Activated T-cell treated with anti-CD3 and anti-CD28 coated beads for 48 hours (primary cell): ENCODE measurements at regions not wholly inside any gene's neighbourhood (a gene's known extent, or its start where the extent isn't known, plus 50 kb on each side); places are given as distances from the start of the nearest gene placed in this dataset.
"Not testable (repeated sequence)": the region's sequence is repeated elsewhere in the genome, so short reads cannot be mapped to it uniquely, and the experiment has no call there.

ENCODE experiments used
- DNase-seq: peaks from one replicate; pipeline ENCODE4 v3.0.0-alpha.2; 2020; ENCODE audit warnings: low read depth

DNA sequence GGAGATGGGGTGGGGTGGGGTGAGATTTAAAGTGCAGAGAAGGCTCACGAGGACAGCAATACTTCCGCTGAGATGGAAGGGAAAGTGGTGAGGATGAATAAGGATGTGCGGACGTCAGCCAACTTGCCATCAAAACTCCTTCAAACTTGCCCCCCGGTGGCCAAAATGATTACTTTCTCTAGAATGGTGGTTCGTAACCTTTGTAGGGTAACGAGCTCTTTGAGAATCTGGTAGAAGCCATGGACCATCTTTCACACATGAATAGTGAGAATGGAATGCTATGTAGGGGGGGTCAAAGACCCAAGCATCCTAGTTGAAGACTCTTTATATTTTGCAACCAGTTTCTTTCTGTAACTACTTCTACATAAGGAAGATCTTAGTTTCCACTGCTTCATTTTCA lies 245.9 kb upstream of the DDHD1 start:
- no peak for DNase-seq

DNA sequence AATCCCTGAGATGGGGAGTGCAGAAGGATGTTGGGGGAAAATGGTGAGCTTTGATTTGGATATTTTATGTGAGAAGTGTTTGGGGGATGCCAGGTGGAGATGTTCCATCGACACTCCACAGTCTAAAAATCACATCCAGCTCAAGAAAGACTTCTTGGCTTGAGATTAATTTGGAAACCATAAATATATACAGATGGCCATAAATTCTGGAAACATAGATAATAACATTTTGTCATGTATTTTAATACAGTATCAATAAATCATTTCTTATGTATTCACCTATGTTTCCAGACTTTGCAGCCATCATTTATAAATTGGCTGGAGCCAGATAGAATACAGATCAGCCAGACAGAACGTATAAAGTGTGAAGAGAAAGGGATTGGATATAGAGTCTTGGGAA lies 245.5 kb upstream of the DDHD1 start:
- DNase-seq = no peak

DNA sequence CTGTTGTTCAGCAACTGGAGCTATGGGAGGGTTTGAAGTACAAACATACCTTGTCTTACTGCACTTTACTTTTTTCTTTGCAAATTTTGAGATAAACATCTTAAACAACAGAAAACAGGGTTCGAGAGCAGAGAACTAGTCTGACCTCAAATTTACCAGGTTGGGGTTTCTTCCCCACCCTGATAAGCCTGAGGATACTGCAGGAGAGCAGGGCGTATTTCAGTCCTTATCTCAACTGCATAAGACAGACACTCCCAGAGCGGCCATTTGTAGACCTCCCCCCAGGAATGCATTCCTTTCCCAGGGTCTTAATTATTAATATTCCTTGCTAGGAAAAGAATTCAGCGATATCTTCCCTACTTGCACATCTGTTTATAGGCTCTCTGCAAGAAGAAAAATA lies 242.1 kb upstream of the DDHD1 start:
- not testable (repeated sequence) for DNase-seq

DNA sequence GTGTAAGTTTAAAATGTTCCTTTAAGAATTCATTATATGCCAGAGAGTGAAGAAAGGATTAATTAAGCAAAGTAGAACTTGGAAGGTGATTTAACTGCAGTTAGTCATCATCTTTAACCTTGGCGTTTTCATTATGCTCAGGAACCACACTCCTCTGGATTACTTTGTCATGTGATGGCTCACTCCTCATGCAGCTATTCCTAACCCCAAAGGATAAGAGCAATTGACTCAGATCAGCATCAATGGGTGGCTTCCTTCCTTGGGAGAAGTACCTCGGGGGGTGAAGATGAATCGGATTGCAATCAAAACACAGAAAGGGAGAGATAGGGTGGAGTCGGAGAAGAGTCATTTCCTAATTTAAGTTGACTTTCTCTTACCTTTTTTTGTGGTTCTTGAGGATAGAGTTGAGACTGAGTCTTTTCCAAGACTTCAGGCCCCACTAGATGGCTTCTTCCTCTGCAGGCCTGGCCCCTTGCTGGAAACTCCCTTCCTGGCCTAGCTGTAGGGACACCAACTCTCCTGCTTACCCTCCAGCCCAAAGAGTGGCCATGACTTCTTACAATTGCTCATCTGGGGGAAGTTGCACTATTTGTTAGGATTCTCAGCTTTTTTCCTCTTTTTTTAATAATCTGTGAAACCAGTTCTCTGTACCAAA lies 238.6 kb upstream of the DDHD1 start:
- DNase-seq = no peak

DNA sequence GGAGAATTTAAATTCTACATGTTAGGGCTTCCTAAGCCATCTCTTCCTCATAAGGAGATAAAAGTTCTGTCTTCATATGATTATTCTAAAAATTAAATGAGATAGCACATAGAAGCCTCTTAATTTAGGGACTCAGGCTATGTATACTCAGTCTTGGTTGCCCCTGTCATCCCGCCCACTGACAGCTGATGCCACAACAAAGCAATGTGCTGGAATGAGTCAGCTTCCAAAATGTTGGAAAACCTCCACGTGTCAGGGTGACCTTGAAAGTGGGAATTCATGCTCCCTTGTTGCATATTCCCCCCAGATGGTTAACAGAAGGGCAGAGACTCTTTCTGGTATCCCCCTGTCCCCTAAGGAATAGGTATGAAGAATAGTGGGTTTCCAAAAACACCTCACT lies 238.0 kb upstream of the DDHD1 start:
- DNase-seq = no peak

DNA sequence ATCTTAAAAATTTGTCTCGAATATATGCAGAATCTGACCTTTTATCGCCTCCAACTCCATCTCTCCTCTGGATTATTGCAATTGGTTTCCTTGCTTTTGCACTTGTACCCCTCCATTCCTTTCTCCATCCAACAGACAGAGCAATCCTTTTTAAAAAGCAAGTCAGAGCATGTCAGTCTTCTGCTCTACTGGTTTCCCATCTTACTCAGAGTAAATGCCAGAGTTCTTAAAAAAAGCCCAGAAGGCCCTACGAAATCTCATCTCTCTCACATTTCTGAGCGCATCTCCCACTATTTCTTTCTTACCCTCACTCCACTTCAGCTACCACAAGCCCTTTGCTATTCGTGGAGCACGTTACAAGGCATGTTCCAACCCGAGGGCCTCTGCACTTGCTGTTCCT lies 236.9 kb upstream of the DDHD1 start:
- DNase-seq = no peak

DNA sequence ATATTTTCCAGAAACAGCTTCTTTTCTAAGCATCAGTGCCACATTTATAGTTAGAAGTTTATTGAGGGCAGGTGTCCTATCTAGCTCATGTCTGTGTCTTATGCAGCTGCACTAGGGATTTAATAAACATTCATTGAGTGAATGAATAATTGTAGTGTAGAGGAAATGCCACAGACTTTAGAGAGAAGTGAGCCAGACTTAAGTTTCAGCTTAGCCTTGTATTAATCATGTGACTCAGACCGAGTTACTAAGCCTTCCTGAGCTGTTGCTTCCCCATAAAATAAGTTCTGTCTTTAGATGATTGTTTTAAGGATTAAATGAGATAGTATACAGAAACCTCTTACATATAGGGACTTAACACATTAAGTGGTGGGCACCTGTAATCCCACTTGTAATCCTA lies 236.1 kb upstream of the DDHD1 start:
- DNase-seq = no peak

DNA sequence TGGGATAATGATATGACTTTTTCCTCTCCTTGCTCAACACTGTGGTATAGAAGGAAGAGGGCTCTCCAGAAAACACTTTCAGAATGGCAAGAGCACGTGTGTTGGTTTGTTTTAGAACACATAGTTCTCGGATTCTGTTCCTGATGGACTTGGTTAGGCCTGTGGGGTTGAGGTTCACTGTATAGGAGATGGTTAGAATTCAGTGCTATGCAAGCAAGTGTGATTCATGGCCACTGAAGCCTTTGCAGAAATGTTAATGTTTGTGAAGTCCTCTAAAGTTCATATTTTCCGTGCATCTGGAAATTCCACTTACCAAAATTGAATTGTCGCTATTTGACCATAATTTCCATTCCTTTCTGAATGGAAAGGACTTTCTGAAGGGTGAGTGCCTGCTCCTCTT lies 233.2 kb upstream of the DDHD1 start:
- DNase-seq = no peak

DNA sequence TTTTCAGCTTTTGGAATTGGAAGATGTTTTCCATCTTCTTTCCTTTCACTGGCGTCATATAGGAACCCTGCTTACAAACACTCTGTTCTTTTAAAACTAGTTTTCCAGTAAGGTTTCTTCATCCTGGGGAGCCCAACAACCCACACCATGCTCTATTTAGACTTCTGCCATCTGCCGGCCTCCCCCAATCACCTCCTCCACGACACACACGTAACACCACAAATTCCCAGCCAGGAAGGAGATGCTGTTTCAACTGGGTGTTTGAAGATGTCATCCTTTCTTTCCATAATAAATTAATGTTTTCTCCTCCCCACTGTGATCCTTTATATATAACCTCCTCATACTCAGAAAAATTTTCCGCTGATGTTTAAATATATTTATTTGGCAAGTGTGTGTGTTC lies 231.4 kb upstream of the DDHD1 start:
- DNase-seq = no peak

DNA sequence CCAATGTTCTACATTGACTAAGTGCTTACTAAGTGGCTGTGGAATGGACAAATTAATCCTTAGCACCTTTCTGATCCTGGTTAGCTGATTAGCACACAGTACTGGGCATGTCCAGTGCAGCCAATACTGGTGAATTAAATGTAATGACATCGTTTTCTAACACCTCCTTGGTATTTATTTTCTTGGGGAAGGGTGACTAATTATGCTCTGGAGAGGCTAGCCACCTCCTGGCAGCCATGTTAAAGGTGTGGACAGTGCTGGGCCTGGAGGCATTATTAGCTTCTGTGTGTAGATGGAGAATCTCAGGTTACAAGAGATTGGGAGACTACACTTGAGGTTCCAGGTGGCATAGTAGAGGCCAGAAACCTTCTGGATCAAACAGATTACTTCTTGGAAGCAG lies 230.9 kb upstream of the DDHD1 start:
- DNase-seq = no peak

DNA sequence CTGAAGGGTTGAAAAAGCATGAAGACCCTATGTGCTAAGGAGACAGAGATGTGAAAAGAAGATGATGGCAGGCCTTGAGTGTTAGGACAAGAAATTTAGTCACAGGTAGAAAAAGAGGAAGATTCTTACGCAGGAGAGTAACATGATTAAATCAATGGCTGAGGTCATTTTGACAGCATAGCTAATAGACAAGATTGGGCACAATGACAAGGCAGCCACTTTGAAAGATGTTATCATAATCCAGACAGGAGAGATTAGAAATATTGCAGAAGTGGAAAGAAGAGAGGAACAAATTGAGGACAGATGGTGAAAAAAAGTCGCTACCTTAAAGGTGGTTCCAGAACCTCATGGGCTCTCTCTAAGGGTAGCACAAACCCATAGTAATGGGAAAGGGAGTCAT lies 228.8 kb upstream of the DDHD1 start:
- no peak for DNase-seq

DNA sequence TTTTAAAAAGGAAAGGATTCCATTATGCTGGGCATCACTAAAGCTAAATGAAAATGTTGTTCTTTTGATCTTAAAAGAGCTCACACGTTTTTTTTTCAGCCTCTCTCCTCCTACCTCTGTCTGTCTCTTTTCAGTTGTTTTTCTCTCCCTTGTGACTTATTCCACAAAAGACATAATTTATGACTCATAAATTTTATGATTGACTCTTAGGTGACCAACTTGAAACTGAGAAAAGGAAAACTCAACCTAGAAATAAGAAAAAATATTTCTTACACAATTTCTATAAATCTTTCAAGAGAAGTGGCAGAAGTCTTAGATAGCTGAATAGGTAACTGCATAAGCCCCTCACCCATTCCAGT lies 227.7 kb upstream of the DDHD1 start:
- no peak for DNase-seq

DNA sequence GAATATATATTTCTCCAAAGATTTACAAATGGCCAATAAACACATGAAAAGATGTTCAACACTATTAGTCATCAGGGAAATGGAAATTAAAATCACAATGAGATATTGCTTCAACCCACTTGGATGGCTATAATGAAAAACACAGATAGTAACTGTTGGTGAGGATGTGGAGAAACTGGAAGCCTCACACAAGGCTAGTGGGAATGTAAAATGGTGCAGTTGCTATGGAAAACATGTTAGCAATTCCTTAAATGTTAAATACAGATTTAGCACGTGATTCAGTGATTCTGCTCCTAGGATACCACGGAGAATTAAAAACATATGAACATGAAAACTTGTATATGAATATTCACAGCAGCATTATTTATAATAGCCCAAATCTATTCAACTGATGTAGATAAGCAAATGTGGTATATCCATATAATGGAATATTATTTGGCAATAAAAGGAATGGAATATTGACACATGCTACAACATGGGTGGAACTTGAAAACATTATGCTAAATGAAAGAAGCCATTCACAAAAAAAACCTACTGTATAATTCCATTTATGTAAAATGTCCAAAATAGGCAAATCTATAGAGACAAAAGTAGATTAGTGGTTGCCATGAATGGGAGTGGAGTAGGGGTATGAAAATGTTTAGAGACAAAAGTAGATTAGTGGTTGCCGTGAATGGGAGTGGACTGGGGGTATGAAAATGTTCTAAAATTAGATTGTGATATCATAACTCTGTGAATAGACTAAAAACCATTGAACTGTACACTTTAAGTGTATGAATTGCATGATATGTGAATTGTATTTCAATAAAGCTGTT lies 227.1 kb upstream of the DDHD1 start:
- DNase-seq = no peak

DNA sequence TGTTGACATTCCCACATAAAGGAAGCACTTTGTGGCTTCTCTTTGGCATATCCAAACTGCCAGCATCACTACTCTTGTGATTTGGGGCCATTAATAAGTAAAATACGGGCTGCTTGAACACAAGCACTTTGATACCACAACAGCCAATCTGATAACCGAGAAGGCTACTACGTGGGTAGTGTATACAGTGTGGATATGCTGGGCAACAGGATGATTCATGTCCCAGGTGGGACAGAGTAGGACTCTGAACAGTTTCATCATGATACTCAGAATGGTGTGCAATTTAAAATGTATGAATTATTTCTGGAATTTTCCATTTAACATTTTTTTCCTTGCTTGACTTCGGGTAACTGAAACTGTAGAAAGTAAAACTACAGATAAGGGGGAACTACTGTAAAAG lies 225.0 kb upstream of the DDHD1 start:
- DNase-seq = no peak

DNA sequence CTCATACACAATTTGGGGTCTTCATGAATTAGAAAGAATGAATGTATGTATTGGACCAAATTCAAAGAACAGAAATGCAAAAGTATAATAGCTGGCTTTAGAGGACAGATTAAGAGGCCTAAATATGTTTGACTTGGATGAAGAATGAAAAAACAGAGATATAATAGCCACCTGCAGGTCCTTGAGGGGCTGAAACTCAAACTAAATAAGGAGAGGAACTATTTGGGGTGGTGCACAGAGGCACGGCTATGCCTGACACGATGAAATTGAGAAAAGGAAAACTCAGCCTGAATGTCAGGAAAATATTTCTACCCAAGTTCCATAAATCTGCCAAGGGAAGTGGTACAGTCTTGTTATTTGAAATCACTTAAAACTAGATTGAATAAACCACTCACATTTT lies 222.9 kb upstream of the DDHD1 start:
- DNase-seq = no peak

DNA sequence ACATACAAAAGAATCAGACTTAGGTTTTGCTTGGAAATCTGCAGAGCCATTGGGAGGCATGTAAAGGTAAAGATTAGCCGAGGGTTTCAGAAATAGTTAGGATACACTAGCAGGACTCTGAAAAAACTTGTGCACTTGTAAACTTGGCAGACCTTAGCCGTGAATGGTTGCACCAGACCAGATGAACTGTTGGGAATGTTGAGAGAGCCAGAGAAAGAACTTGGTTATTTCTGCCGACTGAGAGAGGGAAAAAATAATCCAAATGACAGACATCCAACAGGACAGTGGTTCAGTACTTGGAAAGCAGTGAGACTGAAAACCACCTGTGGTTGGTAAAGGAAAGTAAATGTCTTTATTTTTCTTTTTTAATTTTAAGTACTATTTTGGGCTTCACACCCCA lies 222.5 kb upstream of the DDHD1 start:
- DNase-seq = no peak

DNA sequence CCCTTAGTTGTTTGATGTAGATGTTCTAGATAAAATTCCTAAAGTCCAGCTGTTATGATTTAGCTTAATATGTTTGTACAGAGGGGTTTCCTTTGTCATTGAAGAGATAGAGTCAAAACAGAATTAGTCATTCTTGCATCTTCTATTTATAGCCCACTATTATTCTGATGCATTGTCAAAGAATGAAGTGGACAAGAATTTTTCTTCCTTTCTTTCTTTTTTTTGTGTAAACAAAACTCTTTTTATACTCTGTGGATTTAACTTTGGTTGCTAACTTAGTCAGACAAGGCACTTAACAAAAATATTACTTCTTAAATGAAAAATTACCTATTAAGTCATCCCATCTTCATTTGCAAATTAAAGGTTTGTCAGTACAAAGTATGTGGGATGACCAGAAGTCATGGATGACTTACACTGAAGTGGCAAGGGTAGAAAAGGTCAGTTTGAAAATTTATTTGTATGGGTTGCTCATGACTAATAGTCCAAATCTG lies 215.6 kb upstream of the DDHD1 start:
- DNase-seq = no peak

DNA sequence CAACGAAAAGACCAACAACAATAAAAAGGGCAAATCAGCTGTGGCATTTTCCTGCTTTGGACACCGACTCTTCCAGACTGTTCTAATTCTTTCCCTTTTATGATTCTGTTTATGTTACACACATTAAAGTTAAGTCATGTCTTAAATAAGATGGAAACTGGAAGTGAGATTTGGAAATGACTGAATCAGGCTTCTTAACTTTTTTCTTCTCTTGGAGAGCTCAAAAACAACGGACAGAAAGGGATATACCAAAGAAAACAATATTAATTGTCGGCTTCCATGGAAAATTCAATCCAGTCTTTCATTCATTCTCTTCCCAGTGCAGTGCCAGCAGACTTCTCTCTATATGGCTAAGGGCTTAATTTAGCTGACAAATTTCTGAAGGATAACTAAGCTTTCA lies 214.9 kb upstream of the DDHD1 start:
- no peak for DNase-seq

DNA sequence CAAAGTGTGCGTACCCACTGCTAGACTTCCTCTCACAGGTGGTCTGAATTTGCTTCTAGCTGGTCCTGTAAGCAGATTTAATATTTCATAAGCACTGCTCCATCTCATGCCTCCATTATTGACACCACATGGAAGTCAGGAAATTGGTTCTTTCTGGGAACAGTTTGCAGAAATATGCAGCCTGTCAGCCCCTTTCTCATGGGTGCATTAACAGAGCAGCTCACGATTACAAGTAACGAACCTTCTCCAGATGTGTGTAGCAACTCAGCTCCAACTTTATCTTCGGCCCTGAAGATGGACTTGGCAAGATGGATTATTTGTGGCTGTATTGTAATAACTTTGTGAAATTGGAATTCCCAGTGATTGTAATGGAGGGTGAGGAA lies 214.5 kb upstream of the DDHD1 start:
- no peak for DNase-seq

DNA sequence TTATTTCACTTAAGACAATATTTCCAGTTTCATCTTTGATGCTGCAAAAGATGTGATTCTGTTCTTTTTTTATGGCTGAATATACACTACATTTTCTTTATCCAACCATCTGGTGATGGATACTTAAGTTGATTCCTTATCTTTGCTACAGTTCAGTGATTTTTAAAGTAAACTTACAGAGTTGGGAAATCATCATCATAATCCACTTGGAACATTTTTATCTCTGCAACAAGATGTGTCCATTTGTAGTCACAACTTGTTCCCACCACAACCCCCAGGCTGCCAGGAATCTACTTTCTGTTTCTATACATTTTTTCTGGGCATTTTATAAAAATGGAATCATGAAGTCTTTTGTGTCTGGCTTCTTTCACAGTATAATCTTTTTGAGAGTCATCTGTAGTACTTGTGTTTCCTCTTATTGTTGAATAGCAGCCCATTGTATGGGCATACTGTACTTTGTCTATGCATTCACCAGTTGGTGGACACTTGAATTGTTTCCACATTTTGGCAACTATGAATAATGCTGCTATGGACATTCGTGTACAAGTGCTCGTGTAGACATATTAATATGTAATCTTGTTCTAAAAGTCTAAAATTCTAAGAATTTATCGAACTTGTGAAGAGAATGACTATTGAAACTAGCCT lies 212.5 kb upstream of the DDHD1 start:
- DNase-seq = no peak

DNA sequence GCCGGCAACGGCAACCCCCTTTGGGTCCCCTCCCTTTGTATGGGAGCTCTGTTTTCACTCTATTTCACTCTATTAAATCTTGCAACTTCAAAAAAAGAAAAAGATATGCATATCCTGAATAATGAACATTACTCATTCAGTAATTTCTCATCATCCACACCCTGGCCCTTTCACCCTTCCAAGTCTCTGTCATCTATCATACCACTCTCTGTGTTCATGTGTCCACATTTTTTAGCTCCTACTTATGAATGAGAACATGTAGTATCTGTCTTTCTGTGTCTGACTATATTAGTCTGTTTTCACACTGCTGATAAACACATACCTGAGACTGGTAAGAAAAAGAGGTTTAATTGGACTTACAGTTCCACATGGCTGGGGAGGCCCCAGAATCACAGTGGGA lies 209.8 kb upstream of the DDHD1 start:
- DNase-seq = not testable (repeated sequence)

DNA sequence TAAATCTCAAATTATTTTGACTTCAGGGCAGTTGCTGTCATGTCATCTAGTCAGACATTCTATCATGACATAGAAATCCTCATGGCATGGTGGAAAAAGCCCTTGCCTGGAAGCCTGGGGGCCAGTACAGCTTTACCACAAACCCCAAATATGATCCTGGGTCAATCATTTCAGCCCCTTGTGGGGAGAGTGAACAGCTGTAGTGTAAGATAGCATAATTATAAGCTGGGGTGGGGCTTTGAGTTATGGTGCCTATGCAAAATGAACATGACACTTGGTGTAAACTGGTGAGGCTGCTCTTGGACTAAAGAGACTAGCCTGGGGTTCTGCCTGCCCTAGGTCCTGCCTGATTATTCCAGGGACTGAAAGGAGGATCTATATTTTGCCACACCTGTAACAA lies 207.7 kb upstream of the DDHD1 start:
- DNase-seq = no peak

DNA sequence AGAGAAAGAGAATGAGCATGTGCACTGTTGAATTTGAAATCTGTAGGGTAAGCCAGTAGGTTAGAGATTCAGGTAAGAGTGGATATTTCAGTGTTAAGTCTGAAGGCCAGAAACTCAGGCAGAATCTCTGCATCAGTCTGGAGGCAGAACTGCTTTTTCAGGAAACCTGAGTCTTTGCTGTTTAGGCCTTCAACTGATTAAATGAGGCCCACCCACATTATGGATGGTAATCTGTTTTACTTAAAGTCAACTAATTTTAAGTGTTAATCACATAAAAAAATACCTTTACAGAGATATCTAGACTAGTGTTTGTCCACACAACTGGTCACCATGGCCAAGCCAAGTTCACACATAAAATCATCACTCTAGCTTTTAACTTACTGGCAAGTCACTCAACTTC lies 205.0 kb upstream of the DDHD1 start:
- DNase-seq = no peak
